ENCODE measurements at regions not wholly inside any gene's neighbourhood (a gene's known extent, or its start where the extent isn't known, plus 50 kb on each side); places are given as distances from the start of the nearest gene placed in this dataset.
A peak's percentile ranks its signal among the peaks of the same experiment; 100 is the strongest.

DNA sequence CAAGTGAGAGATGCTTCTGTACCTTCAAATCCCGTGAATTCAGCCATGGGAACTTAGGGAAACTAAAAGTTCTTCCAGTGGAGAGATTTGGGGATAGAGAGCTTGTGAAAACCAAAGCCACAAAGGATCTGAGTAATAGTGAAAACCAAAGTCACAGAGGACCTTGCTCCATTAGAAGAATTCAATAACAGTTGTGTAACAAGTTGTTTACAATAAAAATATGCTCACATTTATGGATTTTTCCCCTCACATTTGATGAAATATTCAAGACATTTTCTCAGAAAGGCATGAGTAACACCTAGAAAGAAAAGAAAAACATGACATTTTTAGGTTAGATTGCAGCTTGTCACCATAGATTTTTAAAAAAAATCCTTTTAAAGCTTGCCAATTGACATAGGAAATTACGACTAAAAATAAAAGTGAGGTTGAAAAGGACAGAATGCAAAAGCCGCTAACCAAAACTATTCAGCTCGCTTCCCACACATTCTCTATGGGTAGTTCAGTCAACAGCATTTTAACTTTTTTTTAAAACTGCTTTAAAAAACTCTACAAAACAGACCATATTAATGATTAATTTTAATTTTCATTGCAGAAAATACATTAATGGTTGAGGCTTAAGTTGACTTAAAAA is 113.2 kb downstream of the CAND1 start:
- H3F3A ChIP-seq (ENCODE audit: insufficient read depth, low read depth): no peaks in the 10 kb centered on the region
- no peaks in the 10 kb centered on the region for H3K36me3 ChIP-seq (ENCODE audit: low read depth)
- no peak for DNase-seq
- H3K27ac ChIP-seq: no peak overlapping the region
- no peaks in the 10 kb centered on the region for H4K20me1 ChIP-seq (ENCODE audit: insufficient read depth)
- no TSS peak for BruUV-seq (replicated peaks)
- no peaks in the 10 kb centered on the region for H3K9me3 ChIP-seq (ENCODE audit: insufficient read depth, low read depth)
- no peak overlapping the region for H3K4me3 ChIP-seq
- H2AFZ ChIP-seq: no peak overlapping the region
- no peak overlapping the region for H3K4me2 ChIP-seq
- POLR2A ChIA-PET (ENCODE audit: unreplicated experiment): interaction anchor here (0.7 kb wide), 1 partner anchor 10 kb away, joined by 3 read pairs; no protein-coding TSS in a partner anchor
- CTCF ChIA-PET: interaction anchor here (0.7 kb wide), 1 partner anchor 766 kb away, joined by 3 read pairs; no protein-coding TSS in a partner anchor
- H3K27me3 ChIP-seq (ENCODE audit: insufficient read depth, low read depth): no peaks in the 10 kb centered on the region
- H3K9me2 ChIP-seq (ENCODE audit: insufficient read depth): no peaks in the 10 kb centered on the region; the same call in 1 of the 2 replicates
- TF ChIP-seq CTCF (conservative IDR thresholded peaks at IDR 0.05) (no peak), EZH2 (IDR thresholded peaks at IDR 0.05; ENCODE audit: low read depth) (no peak)
- H3K79me2 ChIP-seq (ENCODE audit: low read depth): no peaks in the 10 kb centered on the region
- intact Hi-C loops (cut with micrococcal nuclease; ENCODE audit: unreplicated experiment): no loop called here
- peaks cover 5% of the 10 kb centered on the region for H3K4me1 ChIP-seq (replicated peaks; ENCODE audit: insufficient read depth)

DNA sequence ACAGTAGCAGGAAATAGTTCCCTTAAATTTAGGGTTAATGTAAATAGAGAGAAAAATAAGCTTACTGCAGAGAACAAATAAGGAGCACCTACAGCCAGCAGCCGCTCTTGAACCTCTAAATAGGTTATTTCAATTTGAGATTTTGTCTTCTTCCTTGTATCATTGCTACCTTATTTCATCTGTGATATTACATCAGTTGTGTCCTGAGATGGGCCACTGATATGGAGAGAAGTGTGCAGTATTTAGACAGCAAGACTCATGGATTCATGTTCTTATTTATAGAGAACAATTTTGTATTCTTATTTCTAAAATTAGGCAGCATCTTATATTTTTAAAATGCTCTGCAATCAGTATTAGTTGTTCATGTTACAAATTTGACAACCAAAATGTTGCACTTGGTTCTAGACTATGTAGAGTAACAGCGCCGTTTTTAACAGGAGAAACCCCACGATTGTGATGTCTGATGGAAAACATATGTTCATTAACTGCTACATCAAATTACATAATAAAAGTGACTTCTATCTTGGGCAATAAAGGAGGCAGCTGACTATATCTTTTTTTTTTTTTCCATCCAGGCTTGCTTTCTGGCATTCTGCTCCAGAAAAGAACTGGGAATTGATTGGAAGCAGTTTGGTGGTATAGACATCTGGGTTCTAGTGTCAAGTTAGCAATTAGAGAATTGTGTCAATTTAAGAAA is 117.9 kb downstream of the CAND1 start:
- ChIA-PET CTCF (no interaction called here), POLR2A (ENCODE audit: unreplicated experiment) (no interaction called here)
- intact Hi-C loops (cut with micrococcal nuclease; ENCODE audit: unreplicated experiment): no loop called here
- Histone ChIP-seq H3K4me2 (no peak overlapping the region), H4K20me1 (ENCODE audit: insufficient read depth) (no peaks in the 10 kb centered on the region), H3K27ac (no peak overlapping the region), H2AFZ (no peak overlapping the region), H3F3A (ENCODE audit: insufficient read depth, low read depth) (no peaks in the 10 kb centered on the region), H3K79me2 (ENCODE audit: low read depth) (no peaks in the 10 kb centered on the region), H3K4me3 (no peak overlapping the region), H3K9me2 (ENCODE audit: insufficient read depth) (no peaks in the 10 kb centered on the region), H3K27me3 (ENCODE audit: insufficient read depth, low read depth) (no peaks in the 10 kb centered on the region), H3K9me3 (ENCODE audit: insufficient read depth, low read depth) (no peaks in the 10 kb centered on the region), H3K4me1 (replicated peaks; ENCODE audit: insufficient read depth) (peaks cover 8% of the 10 kb centered on the region; the same call in 1 of the 2 replicates), H3K36me3 (ENCODE audit: low read depth) (no peaks in the 10 kb centered on the region)
- BruUV-seq (replicated peaks): no TSS peak
- no peak for DNase-seq
- no peak for TF ChIP-seq CTCF (conservative IDR thresholded peaks at IDR 0.05)
- no peak for TF ChIP-seq EZH2 (IDR thresholded peaks at IDR 0.05; ENCODE audit: low read depth)

DNA sequence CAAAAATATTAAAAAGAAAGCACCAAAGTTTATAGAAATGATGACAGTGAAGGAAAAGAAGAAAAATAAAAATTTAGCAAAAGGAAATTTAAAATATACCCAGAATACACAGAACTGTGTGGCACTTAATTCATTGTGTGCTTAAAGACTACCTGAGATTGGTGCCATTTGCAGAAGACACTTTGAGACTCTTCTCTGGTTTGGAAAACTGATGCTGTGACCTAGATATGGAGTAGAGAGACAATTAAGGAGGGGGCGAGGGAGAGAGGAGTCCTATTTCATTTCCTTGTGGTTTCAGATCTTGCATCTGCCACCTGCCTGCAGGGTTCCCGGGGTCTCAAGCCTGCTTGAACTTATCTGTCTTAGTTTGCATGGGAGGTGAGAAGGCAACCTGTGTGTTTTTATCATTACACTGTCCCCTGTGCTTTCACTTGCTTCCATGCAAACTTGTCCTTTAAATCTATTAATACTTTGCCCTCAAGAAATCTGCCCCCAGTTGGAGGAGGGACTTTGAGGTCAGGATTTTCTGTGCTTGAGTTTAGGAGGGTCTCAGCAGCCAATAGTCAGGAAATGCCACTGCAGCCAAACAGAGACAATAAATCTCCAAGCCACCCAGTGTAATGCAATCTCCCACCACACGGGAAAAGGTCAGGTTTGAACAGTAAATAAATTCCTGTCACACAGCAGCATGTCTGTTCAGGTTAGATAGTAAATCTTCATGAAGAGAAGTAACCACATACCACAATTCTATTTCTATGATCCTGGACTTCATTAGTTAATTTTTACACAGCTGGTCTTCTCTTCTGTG is 119.4 kb downstream of the CAND1 start:
- Histone ChIP-seq H3K79me2 (ENCODE audit: low read depth) (no peaks in the 10 kb centered on the region), H3K9me2 (ENCODE audit: insufficient read depth) (no peaks in the 10 kb centered on the region), H3K36me3 (ENCODE audit: low read depth) (no peaks in the 10 kb centered on the region), H3F3A (ENCODE audit: insufficient read depth, low read depth) (no peaks in the 10 kb centered on the region), H3K4me2 (no peak overlapping the region), H3K27me3 (ENCODE audit: insufficient read depth, low read depth) (no peaks in the 10 kb centered on the region), H3K9me3 (ENCODE audit: insufficient read depth, low read depth) (no peaks in the 10 kb centered on the region), H2AFZ (no peak overlapping the region), H4K20me1 (ENCODE audit: insufficient read depth) (no peaks in the 10 kb centered on the region), H3K4me1 (replicated peaks; ENCODE audit: insufficient read depth) (peaks cover 8% of the 10 kb centered on the region; the same call in 1 of the 2 replicates), H3K4me3 (no peak overlapping the region), H3K27ac (no peak overlapping the region)
- ChIA-PET CTCF (no interaction called here), POLR2A (ENCODE audit: unreplicated experiment) (no interaction called here)
- no TSS peak for BruUV-seq (replicated peaks)
- DNase-seq: no peak
- intact Hi-C loops (cut with micrococcal nuclease; ENCODE audit: unreplicated experiment): no loop called here
- TF ChIP-seq EZH2 (IDR thresholded peaks at IDR 0.05; ENCODE audit: low read depth) (no peak), CTCF (conservative IDR thresholded peaks at IDR 0.05) (peak; percentile 42; the same call in 1 of the 2 replicates)
